ENCODE measurements at regions not wholly inside any gene's neighbourhood (a gene's known extent, or its start where the extent isn't known, plus 50 kb on each side); places are given as distances from the start of the nearest gene placed in this dataset.

- Histone ChIP-seq H4K20me1 (ENCODE audit: insufficient read depth, low read length) (no peaks in the 10 kb centered on the region), H3K4me3 (ENCODE audit: insufficient read depth, low read depth, low read length) (no peak overlapping the region), H2BK15ac (ENCODE audit: low read depth, low read length) (no peak overlapping the region), H2BK5ac (ENCODE audit: low read depth, low read length, poor library complexity, severe bottlenecking) (no peak overlapping the region), H3K18ac (ENCODE audit: low read depth, low read length) (no peak overlapping the region), H2AFZ (replicated peaks; ENCODE audit: low read length, poor library complexity) (no peak overlapping the region), H2BK20ac (ENCODE audit: low read depth, low read length) (no peak overlapping the region), H2AK9ac (replicated peaks; ENCODE audit: low read depth, low read length, poor library complexity) (no peak overlapping the region), H3K79me1 (ENCODE audit: low read depth in 1 of 2, low read length in 2 of 2) (no peaks in the 10 kb centered on the region), H3K9me1 (ENCODE audit: insufficient read depth, low read length) (no peaks in the 10 kb centered on the region), H3K56ac (ENCODE audit: extremely low read depth, insufficient read depth, low read length) (no peak overlapping the region), H4K91ac (ENCODE audit: insufficient read depth, low read depth, low read length) (no peak overlapping the region), H3K27me3 (ENCODE audit: control insufficient read depth, insufficient read depth, low read length) (no peaks in the 10 kb centered on the region), H3K27ac (ENCODE audit: insufficient read depth, low read length) (no peak overlapping the region), H4K5ac (ENCODE audit: low read depth, low read length) (no peak overlapping the region), H2AK5ac (ENCODE audit: low read depth, low read length) (no peak overlapping the region), H3K9ac (ENCODE audit: low read depth, low read length) (no peak overlapping the region), H3K4me1 (ENCODE audit: control insufficient read depth, insufficient read depth, low read length) (no peaks in the 10 kb centered on the region), H3K4me2 (ENCODE audit: low read depth, low read length) (no peak overlapping the region), H3K36me3 (ENCODE audit: control insufficient read depth, insufficient read depth, low read length) (no peaks in the 10 kb centered on the region), H3K4ac (ENCODE audit: low read depth, low read length) (no peak overlapping the region), H3K23ac (ENCODE audit: low read depth, low read length) (no peak overlapping the region), H4K8ac (ENCODE audit: low read depth in 2 of 2, low read length in 2 of 2) (no peak overlapping the region), H2BK120ac (ENCODE audit: low read depth, low read length) (no peak overlapping the region), H3K14ac (replicated peaks; ENCODE audit: low read depth, low read length) (no peak overlapping the region), H3K9me3 (ENCODE audit: control insufficient read depth, insufficient read depth, low read length) (peaks cover 7% of the 10 kb centered on the region)
- in situ Hi-C loops (cut with MboI; ENCODE audit: low sequenced_read_pairs) (no loop called here), intact Hi-C loops (cut with micrococcal nuclease) (no loop called here), dilution Hi-C loops (cut with HindIII; ENCODE audit: low sequenced_read_pairs, unreplicated experiment) (no loop called here)
- no peak for ATAC-seq (ENCODE audit: low read depth)
- ChIA-PET CTCF (no interaction called here), POLR2A (ENCODE audit: unreplicated experiment) (no interaction called here)
- no peak for DNase-seq
- TF ChIP-seq CEBPB (IDR thresholded peaks at IDR 0.05; ENCODE audit: low read depth, low read length) (no peak), SMC3 (IDR thresholded peaks at IDR 0.05; ENCODE audit: low read depth, low read length) (no peak), RAD21 (IDR thresholded peaks at IDR 0.05; ENCODE audit: low read length) (no peak), BHLHE40 (IDR thresholded peaks at IDR 0.05; ENCODE audit: low read depth, low read length) (no peak), RFX5 (IDR thresholded peaks at IDR 0.05; ENCODE audit: low read depth, low read length) (no peak), MXI1 (IDR thresholded peaks at IDR 0.05; ENCODE audit: borderline replicate concordance, low read depth, low read length) (no peak), RCOR1 (IDR thresholded peaks at IDR 0.05; ENCODE audit: insufficient replicate concordance, low read length) (no peak), FOS (IDR thresholded peaks at IDR 0.05; ENCODE audit: low read depth, low read length) (no peak), NFE2L2 (IDR thresholded peaks at IDR 0.05; ENCODE audit: low read depth, low read length) (no peak), MAZ (IDR thresholded peaks at IDR 0.05; ENCODE audit: borderline replicate concordance, low read depth, low read length) (no peak)
- TF ChIP-seq, protein P1, sequence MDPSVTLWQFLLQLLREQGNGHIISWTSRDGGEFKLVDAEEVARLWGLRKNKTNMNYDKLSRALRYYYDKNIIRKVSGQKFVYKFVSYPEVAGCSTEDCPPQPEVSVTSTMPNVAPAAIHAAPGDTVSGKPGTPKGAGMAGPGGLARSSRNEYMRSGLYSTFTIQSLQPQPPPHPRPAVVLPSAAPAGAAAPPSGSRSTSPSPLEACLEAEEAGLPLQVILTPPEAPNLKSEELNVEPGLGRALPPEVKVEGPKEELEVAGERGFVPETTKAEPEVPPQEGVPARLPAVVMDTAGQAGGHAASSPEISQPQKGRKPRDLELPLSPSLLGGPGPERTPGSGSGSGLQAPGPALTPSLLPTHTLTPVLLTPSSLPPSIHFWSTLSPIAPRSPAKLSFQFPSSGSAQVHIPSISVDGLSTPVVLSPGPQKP (IDR thresholded peaks at IDR 0.05; ENCODE audit: borderline replicate concordance, low read depth, low read length), result no peak
- TF ChIP-seq, protein P2, sequence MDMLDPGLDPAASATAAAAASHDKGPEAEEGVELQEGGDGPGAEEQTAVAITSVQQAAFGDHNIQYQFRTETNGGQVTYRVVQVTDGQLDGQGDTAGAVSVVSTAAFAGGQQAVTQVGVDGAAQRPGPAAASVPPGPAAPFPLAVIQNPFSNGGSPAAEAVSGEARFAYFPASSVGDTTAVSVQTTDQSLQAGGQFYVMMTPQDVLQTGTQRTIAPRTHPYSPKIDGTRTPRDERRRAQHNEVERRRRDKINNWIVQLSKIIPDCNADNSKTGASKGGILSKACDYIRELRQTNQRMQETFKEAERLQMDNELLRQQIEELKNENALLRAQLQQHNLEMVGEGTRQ (IDR thresholded peaks at IDR 0.05; ENCODE audit: low read depth, low read length), result no peak
- BruUV-seq (replicated peaks), result no TSS peak
- WGBS, 2 experiments (ENCODE audit: extremely low coverage in 2 of 2, insufficient read length in 1 of 2), result no CpG with 5 or more reads among the region's 6 CpGs
Measured at GRCh38 chr2:117190856-117191559, 623.5 kb upstream of the DDX18 start.
